ENCODE measurements at regions not wholly inside any gene's neighbourhood (a gene's known extent, or its start where the extent isn't known, plus 50 kb on each side); places are given as distances from the start of the nearest gene placed in this dataset.

DNA sequence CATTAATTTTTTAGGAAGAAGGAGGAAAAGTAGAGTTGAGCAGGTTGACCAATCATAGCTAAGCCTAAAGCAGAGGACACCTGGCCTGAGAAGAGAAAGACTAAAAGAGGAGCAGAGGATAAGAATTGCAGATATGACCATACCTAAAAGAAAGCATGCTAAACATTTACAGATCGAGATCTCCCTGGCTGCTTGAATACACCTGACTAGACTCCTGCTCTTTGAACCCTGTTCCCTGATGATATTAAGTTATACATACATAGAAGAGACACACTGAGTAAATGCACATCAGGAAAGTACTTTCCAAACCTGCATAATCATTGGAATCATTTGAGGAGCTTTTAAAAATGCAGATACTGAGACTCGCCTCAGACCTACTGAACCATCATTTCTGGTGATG is 232.3 kb upstream of the ELL2 start:
- Histone ChIP-seq H3K4me3 (replicated peaks in 1 of 2; ENCODE audit: low read depth in 1 of 2, low read length in 2 of 2) (no peak overlapping the region), H3K9ac (ENCODE audit: low read length) (no peak overlapping the region), H3K79me2 (ENCODE audit: insufficient read depth, low read length) (no peaks in the 10 kb centered on the region), H3K4me2 (ENCODE audit: low read length) (no peak overlapping the region), H2AFZ (ENCODE audit: low read depth, low read length, poor library complexity, severe bottlenecking) (no peak overlapping the region), H4K20me1 (ENCODE audit: insufficient read depth) (no peaks in the 10 kb centered on the region), H3K36me3 (ENCODE audit: control insufficient read depth in 1 of 2, insufficient read depth in 2 of 2, low read length in 2 of 2) (no peaks in the 10 kb centered on the region), H3K27me3 (ENCODE audit: insufficient read depth, low read length) (no peaks in the 10 kb centered on the region), H3K27ac (ENCODE audit: low read depth, low read length) (no peak overlapping the region), H3K9me2 (ENCODE audit: insufficient read depth) (no peaks in the 10 kb centered on the region), H3K9me3 (ENCODE audit: control insufficient read depth in 1 of 2, insufficient read depth in 1 of 2, low read depth in 1 of 2, low read length in 2 of 2) (no peaks in the 10 kb centered on the region), H3K4me1 (ENCODE audit: control insufficient read depth in 1 of 2, insufficient read depth in 2 of 2, low read length in 2 of 2) (no peaks in the 10 kb centered on the region)
- ChIA-PET POLR2A (no interaction called here), CTCF (no interaction called here), RAD21 (ENCODE audit: low non-redundant PET in 1 of 2, low total read pairs in 2 of 2, uncharacterized antibody in 2 of 2, unreplicated experiment in 2 of 2) (no interaction called here)
- no peak for TF ChIP-seq ZNF274 (IDR thresholded peaks at IDR 0.05; ENCODE audit: low read depth, low read length)
- TF ChIP-seq, protein P1, sequence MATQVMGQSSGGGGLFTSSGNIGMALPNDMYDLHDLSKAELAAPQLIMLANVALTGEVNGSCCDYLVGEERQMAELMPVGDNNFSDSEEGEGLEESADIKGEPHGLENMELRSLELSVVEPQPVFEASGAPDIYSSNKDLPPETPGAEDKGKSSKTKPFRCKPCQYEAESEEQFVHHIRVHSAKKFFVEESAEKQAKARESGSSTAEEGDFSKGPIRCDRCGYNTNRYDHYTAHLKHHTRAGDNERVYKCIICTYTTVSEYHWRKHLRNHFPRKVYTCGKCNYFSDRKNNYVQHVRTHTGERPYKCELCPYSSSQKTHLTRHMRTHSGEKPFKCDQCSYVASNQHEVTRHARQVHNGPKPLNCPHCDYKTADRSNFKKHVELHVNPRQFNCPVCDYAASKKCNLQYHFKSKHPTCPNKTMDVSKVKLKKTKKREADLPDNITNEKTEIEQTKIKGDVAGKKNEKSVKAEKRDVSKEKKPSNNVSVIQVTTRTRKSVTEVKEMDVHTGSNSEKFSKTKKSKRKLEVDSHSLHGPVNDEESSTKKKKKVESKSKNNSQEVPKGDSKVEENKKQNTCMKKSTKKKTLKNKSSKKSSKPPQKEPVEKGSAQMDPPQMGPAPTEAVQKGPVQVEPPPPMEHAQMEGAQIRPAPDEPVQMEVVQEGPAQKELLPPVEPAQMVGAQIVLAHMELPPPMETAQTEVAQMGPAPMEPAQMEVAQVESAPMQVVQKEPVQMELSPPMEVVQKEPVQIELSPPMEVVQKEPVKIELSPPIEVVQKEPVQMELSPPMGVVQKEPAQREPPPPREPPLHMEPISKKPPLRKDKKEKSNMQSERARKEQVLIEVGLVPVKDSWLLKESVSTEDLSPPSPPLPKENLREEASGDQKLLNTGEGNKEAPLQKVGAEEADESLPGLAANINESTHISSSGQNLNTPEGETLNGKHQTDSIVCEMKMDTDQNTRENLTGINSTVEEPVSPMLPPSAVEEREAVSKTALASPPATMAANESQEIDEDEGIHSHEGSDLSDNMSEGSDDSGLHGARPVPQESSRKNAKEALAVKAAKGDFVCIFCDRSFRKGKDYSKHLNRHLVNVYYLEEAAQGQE (IDR thresholded peaks at IDR 0.05; ENCODE audit: low read depth) = no peak
- no peak for TF ChIP-seq TCF7L2 (IDR thresholded peaks at IDR 0.05; ENCODE audit: borderline replicate concordance, extremely low read depth, insufficient read depth, insufficient read length)
- no peak for TF ChIP-seq ZFX (IDR thresholded peaks at IDR 0.05)
- TF ChIP-seq ELF1 (IDR thresholded peaks at IDR 0.05; ENCODE audit: borderline replicate concordance, low read depth) = no peak
- no peak for TF ChIP-seq SIN3A (IDR thresholded peaks at IDR 0.05; ENCODE audit: low read depth)
- no peak for TF ChIP-seq RAD21 (IDR thresholded peaks at IDR 0.05; ENCODE audit: low read depth)
- no peak for TF ChIP-seq CEBPB (IDR thresholded peaks at IDR 0.05; ENCODE audit: low read depth)
- TF ChIP-seq EGR1 (IDR thresholded peaks at IDR 0.05; ENCODE audit: low read depth) = no peak
- no peak for TF ChIP-seq ATF3 (IDR thresholded peaks at IDR 0.05)
- TF ChIP-seq YY1 (IDR thresholded peaks at IDR 0.05; ENCODE audit: extremely low read depth, insufficient replicate concordance, low read depth, low read length) = no peak
- no peak for TF ChIP-seq SP1 (IDR thresholded peaks at IDR 0.05; ENCODE audit: low read depth)
- TF ChIP-seq ZBTB33 (IDR thresholded peaks at IDR 0.05; ENCODE audit: extremely low read depth, insufficient replicate concordance, low read length) = no peak
- no peak for TF ChIP-seq POLR2A (IDR thresholded peaks at IDR 0.05; ENCODE audit: borderline replicate concordance, extremely low read depth, insufficient read depth, insufficient read length)
- TF ChIP-seq POLR2AphosphoS5 (IDR thresholded peaks at IDR 0.05; ENCODE audit: low read depth, low read length) = no peak
- TF ChIP-seq, protein P2, sequence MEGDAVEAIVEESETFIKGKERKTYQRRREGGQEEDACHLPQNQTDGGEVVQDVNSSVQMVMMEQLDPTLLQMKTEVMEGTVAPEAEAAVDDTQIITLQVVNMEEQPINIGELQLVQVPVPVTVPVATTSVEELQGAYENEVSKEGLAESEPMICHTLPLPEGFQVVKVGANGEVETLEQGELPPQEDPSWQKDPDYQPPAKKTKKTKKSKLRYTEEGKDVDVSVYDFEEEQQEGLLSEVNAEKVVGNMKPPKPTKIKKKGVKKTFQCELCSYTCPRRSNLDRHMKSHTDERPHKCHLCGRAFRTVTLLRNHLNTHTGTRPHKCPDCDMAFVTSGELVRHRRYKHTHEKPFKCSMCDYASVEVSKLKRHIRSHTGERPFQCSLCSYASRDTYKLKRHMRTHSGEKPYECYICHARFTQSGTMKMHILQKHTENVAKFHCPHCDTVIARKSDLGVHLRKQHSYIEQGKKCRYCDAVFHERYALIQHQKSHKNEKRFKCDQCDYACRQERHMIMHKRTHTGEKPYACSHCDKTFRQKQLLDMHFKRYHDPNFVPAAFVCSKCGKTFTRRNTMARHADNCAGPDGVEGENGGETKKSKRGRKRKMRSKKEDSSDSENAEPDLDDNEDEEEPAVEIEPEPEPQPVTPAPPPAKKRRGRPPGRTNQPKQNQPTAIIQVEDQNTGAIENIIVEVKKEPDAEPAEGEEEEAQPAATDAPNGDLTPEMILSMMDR (IDR thresholded peaks at IDR 0.05 in 2 of 3, conservative IDR thresholded peaks at IDR 0.05 in 1 of 3; ENCODE audit: borderline replicate concordance in 1 of 3, insufficient read depth in 1 of 3, low read depth in 2 of 3, low read length in 2 of 3) = no peak
- DNase-seq (ENCODE audit: low read depth, low spot score) (no peak), ATAC-seq (no peak)
- intact Hi-C loops (cut with micrococcal nuclease) = no loop called here
- no TSS peak for BruUV-seq (replicated peaks)

Measured in HCT116 (cell line).